DOHH2 (cell line): ENCODE measurements at regions not wholly inside any gene's neighbourhood (a gene's known extent, or its start where the extent isn't known, plus 50 kb on each side); places are given as distances from the start of the nearest gene placed in this dataset.

ENCODE experiments used
- CTCF ChIP-seq: fragments of 200-600 bp; sonication (generic); IDR thresholded peaks from one replicate; pipeline ENCODE4 v1.5.1; 2014; ENCODE audit warnings: antibody characterized with exemption, mild to moderate bottlenecking, low read depth, low read length; ENCODE audit not compliant: poor library complexity, severe bottlenecking
- EZH2phosphoT487 ChIP-seq: fragments of 200-600 bp; sonication (generic); IDR thresholded peaks from 2 replicates; pipeline ENCODE4 v1.6.1; 2017; ENCODE audit warnings: borderline replicate concordance, mild to moderate bottlenecking, antibody characterized with exemption, low read length, moderate library complexity, mixed read lengths

DNA sequence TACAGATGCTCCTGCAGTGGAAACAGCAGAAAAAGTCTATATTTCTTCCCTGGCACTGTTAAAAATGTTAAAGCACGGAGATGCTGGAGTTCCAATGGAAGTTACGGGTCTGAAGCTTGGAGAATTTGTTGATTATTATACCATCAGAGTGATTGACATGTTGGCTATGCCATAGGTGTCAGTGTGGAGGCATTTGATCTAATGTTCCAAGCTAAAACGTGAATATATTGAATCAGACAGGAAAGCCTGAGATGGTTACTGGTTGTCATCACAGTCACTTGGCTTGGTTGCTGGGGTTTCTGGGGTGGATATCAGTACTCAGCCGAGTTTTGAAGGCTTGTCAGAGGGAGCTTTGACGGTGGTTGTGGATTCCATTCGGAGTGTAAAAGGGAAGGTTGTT, 262.9 kb upstream of the CNTNAP5 start:
- no peak for TF ChIP-seq CTCF
- TF ChIP-seq EZH2phosphoT487 = no peak
